ENCODE measurements at regions not wholly inside any gene's neighbourhood (a gene's known extent, or its start where the extent isn't known, plus 50 kb on each side); places are given as distances from the start of the nearest gene placed in this dataset.

DNA sequence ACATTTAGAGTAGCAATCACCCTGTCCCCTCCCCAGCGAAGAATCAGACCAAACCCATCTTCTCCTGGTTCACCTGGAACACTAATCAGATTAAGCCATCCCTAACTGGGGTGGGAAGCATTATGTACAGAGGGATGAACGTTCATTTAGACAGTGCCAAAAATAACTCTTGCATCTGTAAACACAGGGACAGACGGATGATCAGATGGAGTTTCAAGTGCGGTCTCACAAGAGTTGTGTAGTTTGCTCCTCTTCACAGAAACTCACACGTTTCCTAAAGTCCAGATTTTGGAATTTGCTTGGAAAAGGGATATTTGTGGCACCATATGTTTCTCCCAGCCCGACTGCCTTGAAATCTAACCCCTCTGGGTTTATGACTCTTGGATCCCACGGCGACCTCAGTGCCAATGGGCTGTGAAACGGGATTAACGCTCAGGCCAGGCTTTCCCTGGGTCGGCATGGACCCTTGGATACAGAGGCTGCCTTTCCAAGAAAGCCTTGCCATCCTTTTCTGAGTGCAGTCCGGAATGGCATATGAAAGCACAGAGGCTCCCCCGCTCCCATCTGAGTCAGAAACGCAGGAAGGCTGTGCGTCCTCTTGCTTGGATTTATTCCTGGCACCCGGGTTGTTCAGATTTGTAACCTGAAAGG is 293.2 kb upstream of the HABP2 start:
- TF ChIP-seq CTCF (IDR thresholded peaks at IDR 0.05) (no peak), POLR2A (IDR thresholded peaks at IDR 0.05) (no peak)

Data from lower leg skin (tissue), 3 donors.